ENCODE measurements at regions not wholly inside any gene's neighbourhood (a gene's known extent, or its start where the extent isn't known, plus 50 kb on each side); places are given as distances from the start of the nearest gene placed in this dataset.

- H3K9me3 ChIP-seq, result no peaks in the 10 kb centered on the region
- H3K27me3 ChIP-seq, result no peaks in the 10 kb centered on the region
- no peak overlapping the region for H3K4me3 ChIP-seq
- DNase-seq, result no peak
- no peak for ATAC-seq
- H3K36me3 ChIP-seq, result no peaks in the 10 kb centered on the region
- TF ChIP-seq POLR2A (IDR thresholded peaks at IDR 0.05) (no peak), CTCF (IDR thresholded peaks at IDR 0.05 in 4 of 5, conservative IDR thresholded peaks at IDR 0.05 in 1 of 5) (no peak)
- intact Hi-C loops (cut with DNase I; ENCODE audit: low total_unique reads) (no loop called here), in situ Hi-C loops (cut with MboI; ENCODE audit: low sequenced_read_pairs in 4 of 4) (no loop called here)
- H3K27ac ChIP-seq, result no peak overlapping the region
- H3K4me1 ChIP-seq, result no peaks in the 10 kb centered on the region
Observed at GRCh38 chr1:80646053-80646452, 1154.7 kb upstream of the ADGRL2 start.

- no peak for DNase-seq
- Histone ChIP-seq H3K4me3 (no peak overlapping the region), H3K27me3 (no peaks in the 10 kb centered on the region), H3K27ac (no peak overlapping the region), H3K9me3 (no peaks in the 10 kb centered on the region), H3K36me3 (no peaks in the 10 kb centered on the region), H3K4me1 (no peaks in the 10 kb centered on the region)
- no peak for ATAC-seq
- intact Hi-C loops (cut with DNase I; ENCODE audit: low total_unique reads) (no loop called here), in situ Hi-C loops (cut with MboI; ENCODE audit: low sequenced_read_pairs in 4 of 4) (no loop called here)
- TF ChIP-seq CTCF (IDR thresholded peaks at IDR 0.05 in 4 of 5, conservative IDR thresholded peaks at IDR 0.05 in 1 of 5) (no peak), POLR2A (IDR thresholded peaks at IDR 0.05) (no peak)
Observed at GRCh38 chr1:80645621-80646020, 1155.1 kb upstream of the ADGRL2 start.

- in situ Hi-C loops (cut with MboI; ENCODE audit: low sequenced_read_pairs in 4 of 4), result no loop called here
- no peak for DNase-seq
- Histone ChIP-seq H3K27me3 (no peaks in the 10 kb centered on the region), H3K36me3 (no peaks in the 10 kb centered on the region), H3K4me3 (no peak overlapping the region), H3K9me3 (no peaks in the 10 kb centered on the region), H3K27ac (no peak overlapping the region), H3K4me1 (no peaks in the 10 kb centered on the region)
- TF ChIP-seq CTCF (IDR thresholded peaks at IDR 0.05 in 4 of 5, conservative IDR thresholded peaks at IDR 0.05 in 1 of 5) (no peak), POLR2A (IDR thresholded peaks at IDR 0.05) (no peak)
- intact Hi-C loops (cut with DNase I; ENCODE audit: low total_unique reads), result no loop called here
- ATAC-seq, result no peak
Observed at GRCh38 chr1:80640978-80641377, 1159.8 kb upstream of the ADGRL2 start.

GRCh38 chr1:80639777-80640533, 1160.8 kb upstream of the ADGRL2 start:
- TF ChIP-seq CTCF (IDR thresholded peaks at IDR 0.05 in 4 of 5, conservative IDR thresholded peaks at IDR 0.05 in 1 of 5) (no peak), POLR2A (IDR thresholded peaks at IDR 0.05) (no peak)
- in situ Hi-C loops (cut with MboI; ENCODE audit: low sequenced_read_pairs in 4 of 4), result no loop called here
- DNase-seq (no peak), ATAC-seq (no peak)
- no peaks in the 10 kb centered on the region for H3K9me3 ChIP-seq
- no peaks in the 10 kb centered on the region for H3K4me1 ChIP-seq
- H3K4me3 ChIP-seq, result no peak overlapping the region
- intact Hi-C loops (cut with DNase I; ENCODE audit: low total_unique reads), result no loop called here
- H3K27me3 ChIP-seq, result no peaks in the 10 kb centered on the region
- H3K27ac ChIP-seq, result no peak overlapping the region
- no peaks in the 10 kb centered on the region for H3K36me3 ChIP-seq
